ENCODE measurements at regions not wholly inside any gene's neighbourhood (a gene's known extent, or its start where the extent isn't known, plus 50 kb on each side); places are given as distances from the start of the nearest gene placed in this dataset.
"Not testable (repeated sequence)": the region's sequence is repeated elsewhere in the genome, so short reads cannot be mapped to it uniquely, and the experiment has no call there.

DNA sequence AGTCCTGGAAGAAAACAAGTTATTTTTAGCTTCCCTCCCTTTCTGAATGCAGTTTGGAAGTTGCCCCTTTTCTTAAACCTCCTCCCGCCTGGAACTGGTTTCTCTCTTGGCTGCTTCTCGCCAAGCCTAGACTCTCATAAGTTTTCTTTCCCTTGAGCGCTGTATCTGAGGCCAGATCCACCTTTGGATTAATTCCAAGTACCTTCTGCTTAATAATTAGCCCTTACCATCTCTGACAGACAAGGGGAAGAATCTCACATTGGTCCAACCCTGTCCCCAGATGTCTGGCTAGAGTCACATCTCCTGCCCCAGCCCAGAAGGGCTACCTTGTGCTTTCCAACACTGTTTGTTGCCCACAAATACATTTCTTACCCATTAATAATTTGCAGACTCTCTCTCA is 161.8 kb upstream of the RGS6 start:
- Mint-ChIP-seq H3K27ac (no peak overlapping the region), H3K36me3 (ENCODE audit: low read depth) (no peaks in the 10 kb centered on the region), H3K27me3 (peaks cover 31% of the 10 kb centered on the region), H3K9me3 (peaks cover 10% of the 10 kb centered on the region), H3K4me1 (ENCODE audit: low read depth) (no peaks in the 10 kb centered on the region), H3K4me3 (no peak overlapping the region)
- DNase-seq = no peak

DNA sequence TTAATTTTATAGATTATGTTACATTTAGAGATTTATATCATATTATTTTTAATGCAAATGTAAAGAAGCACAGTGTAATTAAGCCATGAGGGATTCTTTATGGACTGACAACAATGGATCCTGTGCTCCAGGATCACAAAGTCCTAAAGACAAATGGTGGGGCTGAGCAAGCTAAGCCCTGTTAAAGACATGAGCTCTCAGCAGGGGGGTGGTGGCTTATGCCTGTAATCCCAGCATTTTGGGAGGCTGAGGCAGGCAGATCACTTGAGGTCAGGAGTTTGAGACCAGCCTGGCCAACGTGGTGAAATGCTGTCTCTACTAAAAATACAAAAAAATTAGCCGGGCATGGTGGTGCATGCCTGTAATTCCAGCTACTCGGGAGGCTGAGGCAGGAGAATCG is 160.8 kb upstream of the RGS6 start:
- not testable (repeated sequence) for DNase-seq; H3K4me3 Mint-ChIP-seq; H3K36me3 Mint-ChIP-seq (ENCODE audit: low read depth); H3K4me1 Mint-ChIP-seq (ENCODE audit: low read depth); H3K27ac Mint-ChIP-seq
- Mint-ChIP-seq H3K9me3 (peaks cover 10% of the 10 kb centered on the region), H3K27me3 (peaks cover 30% of the 10 kb centered on the region)

GRCh38 chr14:71771996-71772395 is 160.2 kb upstream of the RGS6 start:
- not testable (repeated sequence) for H3K4me1 Mint-ChIP-seq (ENCODE audit: low read depth); H3K27ac Mint-ChIP-seq; DNase-seq; H3K36me3 Mint-ChIP-seq (ENCODE audit: low read depth); H3K4me3 Mint-ChIP-seq
- H3K9me3 Mint-ChIP-seq = peaks cover 10% of the 10 kb centered on the region
- peaks cover 35% of the 10 kb centered on the region for H3K27me3 Mint-ChIP-seq

GRCh38 chr14:71773898-71774481 is 158.2 kb upstream of the RGS6 start:
- Mint-ChIP-seq H3K9me3 (peaks cover 10% of the 10 kb centered on the region), H3K27ac (no peak overlapping the region), H3K36me3 (ENCODE audit: low read depth) (no peaks in the 10 kb centered on the region), H3K27me3 (peaks cover 45% of the 10 kb centered on the region), H3K4me1 (ENCODE audit: low read depth) (peaks cover 12% of the 10 kb centered on the region), H3K4me3 (no peak overlapping the region)
- DNase-seq = no peak

GRCh38 chr14:71776471-71777360 is 155.5 kb upstream of the RGS6 start:
- H3K27me3 Mint-ChIP-seq = peaks cover 55% of the 10 kb centered on the region
- H3K4me3 Mint-ChIP-seq = no peak overlapping the region
- peaks cover 10% of the 10 kb centered on the region for H3K9me3 Mint-ChIP-seq
- H3K36me3 Mint-ChIP-seq (ENCODE audit: low read depth) = no peaks in the 10 kb centered on the region
- H3K27ac Mint-ChIP-seq = no peak overlapping the region
- DNase-seq = no peak
- peaks cover 12% of the 10 kb centered on the region for H3K4me1 Mint-ChIP-seq (ENCODE audit: low read depth)

DNA sequence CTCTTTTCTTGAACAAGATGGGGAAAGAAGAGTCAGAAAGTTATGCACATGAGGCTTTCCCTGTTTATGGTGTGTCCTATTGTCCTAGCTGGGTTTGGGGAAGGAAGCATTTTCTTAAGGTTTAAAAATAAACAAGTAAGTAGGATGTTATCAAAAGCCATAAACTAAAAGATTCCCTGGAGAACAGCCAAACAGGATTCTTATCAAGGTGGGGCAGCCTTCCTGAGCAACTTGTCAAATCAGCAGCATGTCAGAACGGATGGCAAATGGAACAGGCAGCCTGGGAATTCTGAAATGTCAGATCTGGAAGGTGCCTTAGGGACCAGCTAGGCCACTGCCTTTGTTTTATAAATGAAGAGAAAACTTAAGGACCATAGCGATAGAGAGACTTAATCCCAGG is 152.2 kb upstream of the RGS6 start:
- DNase-seq = no peak
- Mint-ChIP-seq H3K4me3 (no peak overlapping the region), H3K9me3 (no peaks in the 10 kb centered on the region), H3K27ac (no peak overlapping the region), H3K36me3 (ENCODE audit: low read depth) (no peaks in the 10 kb centered on the region), H3K27me3 (peaks cover 34% of the 10 kb centered on the region), H3K4me1 (ENCODE audit: low read depth) (peaks cover 12% of the 10 kb centered on the region)

DNA sequence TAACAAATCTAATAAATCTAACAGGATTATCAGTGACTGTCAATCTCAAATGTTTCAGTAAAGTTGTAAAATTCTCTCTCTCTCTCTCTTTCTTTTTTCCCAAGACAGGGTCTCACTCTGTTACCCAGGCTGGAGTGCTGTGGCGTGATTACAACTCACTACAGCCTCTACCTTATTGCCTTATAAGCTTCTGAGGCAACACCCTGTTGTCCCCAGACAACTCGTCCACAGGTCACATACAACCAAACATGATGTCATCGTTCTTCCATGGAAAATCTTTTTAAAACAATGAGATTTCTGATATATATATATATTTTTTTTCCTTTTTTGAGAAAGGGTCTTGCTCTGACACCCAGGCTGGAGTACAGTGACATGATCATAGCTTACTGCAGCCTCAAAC is 151.4 kb upstream of the RGS6 start:
- Mint-ChIP-seq H3K27me3 (peaks cover 28% of the 10 kb centered on the region), H3K36me3 (ENCODE audit: low read depth) (no peaks in the 10 kb centered on the region), H3K27ac (no peak overlapping the region), H3K4me1 (ENCODE audit: low read depth) (peaks cover 12% of the 10 kb centered on the region), H3K4me3 (no peak overlapping the region), H3K9me3 (no peaks in the 10 kb centered on the region)
- no peak for DNase-seq

DNA sequence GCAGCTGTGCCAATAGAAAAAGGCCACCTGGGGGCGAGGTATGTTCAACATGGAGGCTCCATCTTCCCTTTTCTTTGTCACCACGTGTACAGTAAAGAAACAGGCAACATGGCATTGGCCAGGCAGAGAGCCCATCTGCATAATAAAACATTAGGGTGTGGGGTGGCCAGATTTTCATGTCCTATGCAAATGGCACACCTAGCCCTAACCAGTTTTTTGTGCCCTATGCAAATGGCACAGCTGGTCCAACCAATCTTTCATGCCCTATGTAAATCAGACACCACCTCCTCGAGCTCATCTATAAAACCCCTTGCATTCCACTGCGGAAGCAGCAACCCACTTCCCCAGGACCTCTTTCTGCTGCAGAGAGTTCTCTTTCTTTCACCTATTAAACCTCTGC is 149.1 kb upstream of the RGS6 start:
- no peaks in the 10 kb centered on the region for H3K36me3 Mint-ChIP-seq (ENCODE audit: low read depth)
- no peaks in the 10 kb centered on the region for H3K4me1 Mint-ChIP-seq (ENCODE audit: low read depth)
- no peak overlapping the region for H3K4me3 Mint-ChIP-seq
- no peaks in the 10 kb centered on the region for H3K9me3 Mint-ChIP-seq
- H3K27ac Mint-ChIP-seq = no peak overlapping the region
- H3K27me3 Mint-ChIP-seq = peaks cover 15% of the 10 kb centered on the region
- DNase-seq = no peak

DNA sequence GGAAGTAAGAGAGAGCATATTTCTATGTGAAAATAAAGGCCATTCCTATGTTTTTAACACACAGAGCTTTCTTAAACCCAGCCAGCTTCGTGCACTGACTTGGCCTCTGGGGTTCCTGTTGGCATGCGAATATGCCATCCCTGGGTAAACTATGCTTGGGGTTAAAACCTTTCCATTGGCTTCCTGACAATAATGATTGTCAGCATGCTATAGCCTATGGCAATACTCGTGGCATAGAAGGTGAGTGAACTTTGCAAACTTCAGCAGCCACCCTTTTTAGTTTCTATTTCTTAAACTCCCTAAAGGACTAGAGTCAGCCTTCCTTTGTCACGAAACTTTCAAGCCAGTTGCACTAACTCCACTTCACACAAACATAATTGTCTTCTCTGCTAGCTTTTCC is 148.4 kb upstream of the RGS6 start:
- Mint-ChIP-seq H3K4me3 (no peak overlapping the region), H3K9me3 (no peaks in the 10 kb centered on the region), H3K27me3 (peaks cover 12% of the 10 kb centered on the region), H3K4me1 (ENCODE audit: low read depth) (no peaks in the 10 kb centered on the region), H3K27ac (no peak overlapping the region), H3K36me3 (ENCODE audit: low read depth) (no peaks in the 10 kb centered on the region)
- no peak for DNase-seq

- Mint-ChIP-seq H3K4me3 (no peak overlapping the region), H3K27me3 (peaks cover 7% of the 10 kb centered on the region), H3K36me3 (ENCODE audit: low read depth) (no peaks in the 10 kb centered on the region), H3K4me1 (ENCODE audit: low read depth) (no peaks in the 10 kb centered on the region), H3K9me3 (no peaks in the 10 kb centered on the region), H3K27ac (no peak overlapping the region)
- DNase-seq = no peak
Observed at GRCh38 chr14:71789005-71789404, 143.2 kb upstream of the RGS6 start.

GRCh38 chr14:71799841-71800240 is 132.4 kb upstream of the RGS6 start:
- Mint-ChIP-seq H3K36me3 (ENCODE audit: low read depth) (no peaks in the 10 kb centered on the region), H3K27ac (no peak overlapping the region), H3K27me3 (peaks cover 33% of the 10 kb centered on the region), H3K4me1 (ENCODE audit: low read depth) (no peaks in the 10 kb centered on the region), H3K9me3 (no peaks in the 10 kb centered on the region), H3K4me3 (no peak overlapping the region)
- DNase-seq = no peak

GRCh38 chr14:71800878-71801277 is 131.4 kb upstream of the RGS6 start:
- no peak overlapping the region for H3K4me3 Mint-ChIP-seq
- no peaks in the 10 kb centered on the region for H3K36me3 Mint-ChIP-seq (ENCODE audit: low read depth)
- H3K27me3 Mint-ChIP-seq = peaks cover 26% of the 10 kb centered on the region
- no peaks in the 10 kb centered on the region for H3K9me3 Mint-ChIP-seq
- no peak for DNase-seq
- H3K4me1 Mint-ChIP-seq (ENCODE audit: low read depth) = no peaks in the 10 kb centered on the region
- H3K27ac Mint-ChIP-seq = no peak overlapping the region

GRCh38 chr14:71803539-71804260 is 128.5 kb upstream of the RGS6 start:
- no peaks in the 10 kb centered on the region for H3K9me3 Mint-ChIP-seq
- H3K27ac Mint-ChIP-seq = no peak overlapping the region
- H3K27me3 Mint-ChIP-seq = peaks cover 40% of the 10 kb centered on the region
- H3K4me3 Mint-ChIP-seq = no peak overlapping the region
- H3K4me1 Mint-ChIP-seq (ENCODE audit: low read depth) = no peaks in the 10 kb centered on the region
- no peaks in the 10 kb centered on the region for H3K36me3 Mint-ChIP-seq (ENCODE audit: low read depth)
- no peak for DNase-seq

DNA sequence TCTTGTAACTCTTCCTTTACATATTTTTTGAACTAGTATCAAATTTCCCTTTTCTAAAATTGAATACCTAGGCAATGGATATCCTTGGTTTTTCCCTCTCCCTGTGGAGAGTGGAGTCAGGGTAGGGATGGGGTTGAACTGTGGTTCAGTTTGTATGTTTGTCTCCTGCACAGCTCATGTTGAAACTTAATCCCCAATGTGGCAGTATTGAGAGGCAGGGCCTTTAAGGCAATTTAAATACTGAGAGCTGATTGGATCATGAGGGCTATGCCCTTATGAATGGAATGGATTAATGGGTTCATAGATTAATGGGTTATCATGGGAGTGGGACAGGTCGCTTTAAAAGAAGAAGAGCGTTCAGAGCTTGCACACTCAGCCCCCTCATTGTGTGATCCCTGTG is 127.2 kb upstream of the RGS6 start:
- Mint-ChIP-seq H3K27ac (no peak overlapping the region), H3K4me3 (no peak overlapping the region), H3K36me3 (ENCODE audit: low read depth) (no peaks in the 10 kb centered on the region), H3K4me1 (ENCODE audit: low read depth) (no peaks in the 10 kb centered on the region), H3K27me3 (peaks cover 41% of the 10 kb centered on the region), H3K9me3 (no peaks in the 10 kb centered on the region)
- DNase-seq = no peak

- not testable (repeated sequence) for H3K27ac Mint-ChIP-seq; H3K4me3 Mint-ChIP-seq; H3K36me3 Mint-ChIP-seq (ENCODE audit: low read depth); H3K4me1 Mint-ChIP-seq (ENCODE audit: low read depth); DNase-seq; H3K9me3 Mint-ChIP-seq
- H3K27me3 Mint-ChIP-seq = peaks cover 38% of the 10 kb centered on the region
Observed at GRCh38 chr14:71807049-71807448, 125.2 kb upstream of the RGS6 start.

All from activated T-cell treated with anti-CD3 and anti-CD28 coated beads, Interleukin-2, amount 50 U/mL, for 24 hours (primary cell).